Heart left ventricle (tissue), 13 donors: ENCODE measurements at regions not wholly inside any gene's neighbourhood (a gene's known extent, or its start where the extent isn't known, plus 50 kb on each side); places are given as distances from the start of the nearest gene placed in this dataset.

ENCODE experiments used
- POLR2A ChIP-seq, 2 donors: fragments of 450-650 bp; IDR thresholded peaks; one replicate each; pipeline ENCODE4 v1.6.1; 2017; ENCODE audit warnings: antibody characterized with exemption in 2 of 2, mild to moderate bottlenecking in 2 of 2, moderate library complexity in 2 of 2
- TF ChIP-seq, protein P1 (sequence below), 12 donors: fragments of 200-600 bp; sonication (generic) in 4 of 12; IDR thresholded peaks; one replicate each; pipeline versions ENCODE4 v1.5.0 to v1.8.0; 2018 to 2022; ENCODE audit warnings: antibody characterized with exemption in 12 of 12, mild to moderate bottlenecking in 5 of 12
- donor health status: ischemic (EF 13 %, LVEDD 7.1; RV severe dilation, severe dysfunction).
- donor health status: DM: no; HTN: yes; CAD: no.
- donor health status: DM: no; HTN: no; CAD: no.
- donor health status: ischemic (EF 25% LVEDD 6.9; RV normal size, moderate dysfunction).
- donor health status: ischemic (EF 25% LVEDD 5.7; RV mildly dilated, moderate dysfunction).
- donor health status: ischemic (EF 35%, LVEDD 5.7; RV mildly dilated, moderate dysfunction).
- donor health status: nonischemic (EF 11% LVEDD 7.7; RV severe dilation, severe dysfunction).
- donor health status: DM: yes; HTN: yes; CAD: no.
- donor health status: PGD.
- donor health status: ischemic (EF 29% LVEDD 5.4; RV normal size, mild dysfunction).
- donor health status: nonischemic (EF 23%, LVEDD 6.1; RV moderate dilation, normal function).

DNA sequence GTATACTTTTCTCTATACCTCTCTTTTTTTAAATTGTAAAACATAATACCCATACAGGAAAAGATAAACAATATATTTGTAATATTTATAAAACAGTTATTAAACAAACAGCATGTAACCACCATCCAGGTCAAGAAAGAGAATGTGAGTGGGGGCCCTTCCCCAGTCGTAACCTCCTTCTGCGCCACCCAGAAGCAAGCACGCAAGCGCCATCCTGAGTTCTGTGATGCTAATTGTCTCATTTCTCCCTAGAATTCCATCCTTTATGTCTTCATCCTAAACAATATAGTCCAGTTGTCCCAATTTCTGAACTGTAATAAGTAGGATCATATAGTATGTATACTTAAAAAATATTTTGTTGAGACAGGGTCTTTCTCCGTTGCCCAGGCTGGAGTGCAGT, 129.5 kb downstream of the EXOC5 start:
- TF ChIP-seq POLR2A (IDR thresholded peaks at IDR 0.05): no peak
- TF ChIP-seq, protein P1, sequence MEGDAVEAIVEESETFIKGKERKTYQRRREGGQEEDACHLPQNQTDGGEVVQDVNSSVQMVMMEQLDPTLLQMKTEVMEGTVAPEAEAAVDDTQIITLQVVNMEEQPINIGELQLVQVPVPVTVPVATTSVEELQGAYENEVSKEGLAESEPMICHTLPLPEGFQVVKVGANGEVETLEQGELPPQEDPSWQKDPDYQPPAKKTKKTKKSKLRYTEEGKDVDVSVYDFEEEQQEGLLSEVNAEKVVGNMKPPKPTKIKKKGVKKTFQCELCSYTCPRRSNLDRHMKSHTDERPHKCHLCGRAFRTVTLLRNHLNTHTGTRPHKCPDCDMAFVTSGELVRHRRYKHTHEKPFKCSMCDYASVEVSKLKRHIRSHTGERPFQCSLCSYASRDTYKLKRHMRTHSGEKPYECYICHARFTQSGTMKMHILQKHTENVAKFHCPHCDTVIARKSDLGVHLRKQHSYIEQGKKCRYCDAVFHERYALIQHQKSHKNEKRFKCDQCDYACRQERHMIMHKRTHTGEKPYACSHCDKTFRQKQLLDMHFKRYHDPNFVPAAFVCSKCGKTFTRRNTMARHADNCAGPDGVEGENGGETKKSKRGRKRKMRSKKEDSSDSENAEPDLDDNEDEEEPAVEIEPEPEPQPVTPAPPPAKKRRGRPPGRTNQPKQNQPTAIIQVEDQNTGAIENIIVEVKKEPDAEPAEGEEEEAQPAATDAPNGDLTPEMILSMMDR (IDR thresholded peaks at IDR 0.05): no peak
